K562 (cell line): ENCODE measurements at regions not wholly inside any gene's neighbourhood (a gene's known extent, or its start where the extent isn't known, plus 50 kb on each side); places are given as distances from the start of the nearest gene placed in this dataset.

Source experiments
- CTCF ChIP-seq, 3 experiments: IDR thresholded peaks in 2 of 3; conservative IDR thresholded peaks in 1 of 3; 2 replicates each; pipeline ENCODE4 v1.5.1; 2011 to 2012; ENCODE audit warnings: low read length in 3 of 3, mild to moderate bottlenecking in 3 of 3, control low read depth in 2 of 3, improper control_type of control experiment in 1 of 3, inconsistent platforms in 1 of 3, low read depth in 1 of 3, mixed read lengths in 1 of 3, moderate library complexity in 1 of 3; ENCODE audit not compliant: insufficient read depth in 2 of 3
- MBD2 ChIP-seq: sonication (generic); IDR thresholded peaks from 2 replicates; pipeline ENCODE4 v1.6.1; 2016; ENCODE audit warnings: low read depth, borderline replicate concordance
- NR1H2 ChIP-seq: sonication (generic); formaldehyde crosslinking; IDR thresholded peaks from 2 replicates; pipeline ENCODE4 v1.4.0; 2020; ENCODE audit warnings: mild to moderate bottlenecking, missing genetic modification reagents
- PTBP1 ChIP-seq: fragments of 200-400 bp; formaldehyde crosslinking; IDR thresholded peaks from 2 replicates; pipeline ENCODE4 v1.6.1; 2017; ENCODE audit warnings: low read depth, low read length
- RAD21 ChIP-seq, 2 experiments: fragments of 250-450 bp in 1 of 2; fragments of 450-650 bp in 1 of 2; sonication (Bioruptor Pico) in 1 of 2; formaldehyde crosslinking in 1 of 2; IDR thresholded peaks in 1 of 2; conservative IDR thresholded peaks in 1 of 2; 2 replicates each; pipeline versions ENCODE4 v1.4.0 to v1.8.0; 2020 to 2022; ENCODE audit warnings: mild to moderate bottlenecking in 2 of 2, moderate library complexity in 1 of 2
- ZNF121 ChIP-seq: sonication (generic); formaldehyde crosslinking; conservative IDR thresholded peaks from 2 replicates; pipeline ENCODE4 v1.8.0; 2022; ENCODE audit warnings: missing genetic modification reagents

- TF ChIP-seq RAD21 (CRISPR knock-in tag; conservative IDR thresholded peaks at IDR 0.05 in 1 of 2, IDR thresholded peaks at IDR 0.05 in 1 of 2) (no peak), CTCF (IDR thresholded peaks at IDR 0.05 in 2 of 3, conservative IDR thresholded peaks at IDR 0.05 in 1 of 3; ENCODE audit: insufficient read depth in 2 of 3, low read depth in 1 of 3, low read length in 3 of 3) (no peak), ZNF121 (CRISPR knock-in tag) (no peak), MBD2 (no peak), NR1H2 (CRISPR knock-in tag) (no peak), PTBP1 (no peak)
Observed at GRCh38 chr22:49480896-49481658, 346.6 kb downstream of the BRD1 start.
